OCI-LY3 (cell line): ENCODE measurements at regions not wholly inside any gene's neighbourhood (a gene's known extent, or its start where the extent isn't known, plus 50 kb on each side); places are given as distances from the start of the nearest gene placed in this dataset.
"Not testable (repeated sequence)": the region's sequence is repeated elsewhere in the genome, so short reads cannot be mapped to it uniquely, and the experiment has no call there.

Source experiments
- CTCF ChIP-seq: fragments of 200-600, 300-600 bp; sonication (generic); IDR thresholded peaks from 2 replicates; pipeline ENCODE4 v1.5.1; 2014; ENCODE audit warnings: antibody characterized with exemption, low read length, low read depth
- EZH2phosphoT487 ChIP-seq: fragments of 200-600 bp; shearing (Covaris generic); IDR thresholded peaks from 2 replicates; pipeline ENCODE4 v1.6.1; 2018; ENCODE audit warnings: antibody characterized with exemption, mixed run types, low read depth

GRCh38 chr2:87093252-87093651, 71.6 kb upstream of the PLGLB1 start:
- TF ChIP-seq CTCF, EZH2phosphoT487: not testable (repeated sequence)
